Cardiac septum (tissue), 1 donor: ENCODE measurements at regions not wholly inside any gene's neighbourhood (a gene's known extent, or its start where the extent isn't known, plus 50 kb on each side); places are given as distances from the start of the nearest gene placed in this dataset.

ENCODE experiments used
- DNase-seq: peaks from one replicate; pipeline ENCODE4 v3.0.0-alpha.2; 2020; ENCODE audit warnings: low spot score
- intact Hi-C: fragments of 100-400 bp; cut with DNase I; formaldehyde crosslinking; loops from one replicate; pipeline ENCODE4 v1.14.0; 2022
- donor health status: DM: no; HTN: no; CAD: no.

- no peak for DNase-seq
- intact Hi-C loops: no loop called here
Measured at GRCh38 chr15:88403351-88403791, 63.8 kb downstream of the MRPL46 start.

DNA sequence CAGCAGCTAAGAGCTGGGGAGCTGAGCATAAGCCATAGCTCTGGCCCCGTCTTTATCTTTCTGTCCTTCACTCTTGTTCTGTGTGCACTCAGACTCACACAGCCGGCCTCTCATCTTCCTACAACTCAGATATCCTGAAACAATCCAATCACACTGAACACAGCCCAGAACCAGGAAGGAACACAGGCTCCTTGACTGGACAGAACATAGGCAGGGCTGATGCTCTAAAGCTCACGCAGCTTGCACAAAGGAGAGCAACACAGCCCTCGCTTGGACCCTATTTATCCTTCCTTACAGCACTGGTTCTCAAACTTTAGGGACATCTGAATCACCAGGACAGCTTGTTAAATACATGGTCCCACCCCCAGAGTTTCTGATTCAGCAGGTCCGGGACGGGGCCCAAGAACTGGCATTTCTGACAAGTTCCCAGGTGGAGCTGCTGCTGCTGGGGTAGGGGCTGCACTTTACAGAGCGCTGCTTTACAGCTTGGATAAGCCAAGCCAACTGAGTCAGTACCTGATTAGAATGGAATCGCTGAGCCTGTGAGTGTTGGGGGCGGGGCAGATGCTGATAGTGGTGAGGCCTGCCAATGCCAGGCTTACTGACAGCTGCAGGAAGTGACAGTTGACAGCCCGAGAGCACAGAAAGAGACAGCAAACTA lies 65.1 kb downstream of the MRPL46 start:
- intact Hi-C loops: no loop called here
- DNase-seq: peak; percentile 87

GRCh38 chr15:88401251-88401995 lies 65.8 kb downstream of the MRPL46 start:
- intact Hi-C loops: no loop called here
- no peak for DNase-seq

GRCh38 chr15:88400591-88401250 lies 66.5 kb downstream of the MRPL46 start:
- intact Hi-C loops: no loop called here
- no peak for DNase-seq

- no peak for DNase-seq
- intact Hi-C loops: no loop called here
Measured at GRCh38 chr15:88400084-88400483, 67.1 kb downstream of the MRPL46 start.

DNA sequence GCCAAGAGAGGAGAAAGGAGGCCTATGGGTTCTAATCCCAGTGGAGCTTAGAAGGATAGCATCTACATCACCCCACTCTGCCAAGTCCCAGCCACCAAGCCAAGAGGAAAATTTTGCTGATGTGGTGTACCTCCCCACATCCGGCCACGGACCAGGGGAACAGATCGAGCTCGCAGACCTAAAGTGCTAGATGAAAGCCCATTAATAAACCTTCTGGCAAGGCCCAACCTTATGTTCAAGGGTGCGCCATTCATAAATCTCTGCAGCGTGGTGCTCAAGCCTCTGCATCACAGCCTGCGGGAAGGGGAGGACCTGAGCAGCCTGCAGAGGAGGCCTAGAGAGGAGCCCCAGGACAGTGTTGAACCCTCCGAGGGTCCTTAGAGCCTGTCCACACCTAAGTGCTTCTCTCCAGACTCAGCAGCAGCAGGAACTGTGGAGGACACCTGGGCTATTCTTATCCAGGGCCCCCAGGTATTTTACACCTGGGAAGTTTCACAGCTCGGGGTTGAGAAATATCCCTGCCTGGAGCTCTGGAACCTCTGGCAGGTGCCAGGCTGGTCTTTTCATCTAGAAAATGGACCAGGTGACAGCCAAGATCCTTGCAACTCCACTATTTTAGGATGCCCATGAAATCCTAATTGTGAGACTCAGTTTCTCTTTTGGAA lies 68.0 kb downstream of the MRPL46 start:
- no peak for DNase-seq
- intact Hi-C loops: no loop called here

GRCh38 chr15:88398011-88398410 lies 69.2 kb downstream of the MRPL46 start:
- no peak for DNase-seq
- intact Hi-C loops: no loop called here

DNA sequence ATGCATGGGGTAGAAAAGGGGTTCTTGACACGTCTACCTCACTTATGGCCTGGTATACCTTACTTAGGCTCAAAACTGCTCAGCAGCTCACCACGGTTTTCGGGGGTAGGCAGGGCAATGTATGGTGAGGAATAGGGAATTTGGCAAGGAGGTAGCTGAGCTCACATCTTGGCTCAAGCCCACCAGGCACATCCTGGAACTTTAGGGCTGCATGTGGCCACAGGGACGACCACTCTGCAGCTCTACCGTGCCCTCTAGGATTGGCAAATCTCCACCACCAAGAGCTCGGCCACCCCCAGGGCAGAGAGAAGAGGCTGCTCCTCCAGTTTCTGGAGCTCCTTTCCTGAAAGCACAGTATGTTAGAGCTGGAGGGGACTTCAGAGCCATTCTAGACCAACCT lies 69.7 kb downstream of the MRPL46 start:
- intact Hi-C loops: no loop called here

GRCh38 chr15:88395872-88396781 lies 71.1 kb downstream of the MRPL46 start:
- DNase-seq: no peak
- intact Hi-C loops: no loop called here

More for the DNA sequence above, 69.7 kb downstream of the MRPL46 start:
- no peak for DNase-seq

DNA sequence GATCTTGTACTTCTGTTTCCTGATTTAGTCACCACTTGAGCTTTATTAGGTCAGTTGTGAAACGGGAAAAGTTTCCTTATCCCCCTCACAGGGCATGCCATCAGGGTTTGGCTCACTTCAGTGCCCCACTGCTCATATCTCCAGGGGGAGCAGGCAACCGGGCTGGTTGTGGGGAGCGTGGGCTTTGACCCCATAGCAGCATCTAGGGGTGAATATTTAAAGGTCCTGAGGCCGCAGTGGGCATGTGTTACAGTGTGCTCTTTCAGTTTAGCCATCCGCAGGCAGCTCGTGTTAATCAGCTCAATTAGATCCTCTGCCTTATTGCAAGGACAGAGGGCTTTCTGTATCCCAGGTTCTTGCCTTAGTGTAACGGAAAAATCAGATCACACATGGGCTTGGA lies 71.9 kb downstream of the MRPL46 start:
- intact Hi-C loops: no loop called here
- no peak for DNase-seq

DNA sequence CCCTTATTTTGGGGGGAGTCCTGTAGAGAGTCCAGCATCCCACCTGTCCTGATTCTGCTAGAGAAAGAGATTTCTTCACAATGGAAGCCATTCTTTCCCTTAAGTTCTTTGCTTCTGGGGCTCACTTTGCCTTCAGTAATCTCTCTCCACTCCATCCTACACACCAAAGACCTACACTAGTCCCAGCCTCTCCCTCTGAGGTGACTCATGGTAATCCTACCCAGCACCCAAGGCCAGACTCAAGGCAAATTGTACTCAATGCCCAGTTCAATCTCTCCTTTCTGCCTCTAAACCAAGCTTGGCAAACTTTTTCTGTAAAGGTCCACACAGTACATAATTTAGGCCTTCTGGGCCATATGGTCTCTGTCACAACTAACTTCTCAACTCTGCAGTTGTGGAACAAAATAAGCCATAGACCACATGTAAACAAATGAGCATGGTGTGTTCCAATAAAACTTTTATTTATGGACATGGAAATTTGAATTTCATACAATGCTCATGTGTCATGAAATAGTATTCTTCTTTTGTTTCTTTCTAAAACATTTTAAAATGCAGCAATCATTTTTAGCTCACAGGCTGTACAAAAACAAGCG lies 72.5 kb downstream of the MRPL46 start:
- intact Hi-C loops: no loop called here

DNA sequence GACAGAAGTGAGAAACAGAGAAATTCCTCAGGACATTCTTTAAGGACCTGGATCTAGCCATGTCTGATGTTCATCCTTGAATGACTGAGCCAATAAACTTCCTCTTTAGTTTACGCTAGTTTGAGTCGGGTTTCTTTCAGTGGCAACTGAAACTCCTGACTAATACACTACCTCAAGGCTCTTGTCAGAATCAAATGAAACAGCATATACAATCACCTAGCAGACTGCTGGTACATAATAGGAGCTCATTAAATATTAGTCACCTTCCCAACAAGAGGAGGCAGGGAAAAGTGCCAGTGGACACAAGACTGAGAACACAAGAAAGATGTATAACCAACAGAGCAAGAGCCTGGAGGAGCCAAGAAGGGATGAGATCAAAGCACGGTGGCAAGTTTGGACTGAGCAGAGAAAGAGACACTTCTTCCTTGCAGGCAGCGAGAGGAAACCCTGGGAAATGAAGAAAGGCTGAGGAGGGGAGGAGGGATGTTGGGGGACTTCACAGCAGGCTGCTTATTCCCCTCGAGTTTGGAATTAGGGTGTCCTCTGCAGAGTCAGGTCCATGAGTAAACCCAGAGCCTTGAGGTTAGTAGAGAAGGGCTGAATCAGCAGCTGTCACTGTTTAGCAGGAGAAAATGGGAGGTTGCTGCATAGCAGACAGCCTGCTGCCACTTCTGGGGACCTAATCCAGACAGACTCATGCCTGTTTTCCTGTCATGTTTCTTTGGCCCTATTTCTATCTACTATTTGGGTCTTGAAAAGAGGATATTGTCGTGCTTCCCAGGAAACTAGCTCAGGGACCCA lies 73.3 kb downstream of the MRPL46 start:
- DNase-seq: peak; percentile 56
- intact Hi-C loops: no loop called here

More for the DNA sequence above, 72.5 kb downstream of the MRPL46 start:
- no peak for DNase-seq

GRCh38 chr15:88391700-88392099 lies 75.5 kb downstream of the MRPL46 start:
- DNase-seq: peak; percentile 67
- intact Hi-C loops: no loop called here

GRCh38 chr15:88391006-88391405 lies 76.2 kb downstream of the MRPL46 start:
- peak; percentile 61 for DNase-seq
- intact Hi-C loops: no loop called here

DNA sequence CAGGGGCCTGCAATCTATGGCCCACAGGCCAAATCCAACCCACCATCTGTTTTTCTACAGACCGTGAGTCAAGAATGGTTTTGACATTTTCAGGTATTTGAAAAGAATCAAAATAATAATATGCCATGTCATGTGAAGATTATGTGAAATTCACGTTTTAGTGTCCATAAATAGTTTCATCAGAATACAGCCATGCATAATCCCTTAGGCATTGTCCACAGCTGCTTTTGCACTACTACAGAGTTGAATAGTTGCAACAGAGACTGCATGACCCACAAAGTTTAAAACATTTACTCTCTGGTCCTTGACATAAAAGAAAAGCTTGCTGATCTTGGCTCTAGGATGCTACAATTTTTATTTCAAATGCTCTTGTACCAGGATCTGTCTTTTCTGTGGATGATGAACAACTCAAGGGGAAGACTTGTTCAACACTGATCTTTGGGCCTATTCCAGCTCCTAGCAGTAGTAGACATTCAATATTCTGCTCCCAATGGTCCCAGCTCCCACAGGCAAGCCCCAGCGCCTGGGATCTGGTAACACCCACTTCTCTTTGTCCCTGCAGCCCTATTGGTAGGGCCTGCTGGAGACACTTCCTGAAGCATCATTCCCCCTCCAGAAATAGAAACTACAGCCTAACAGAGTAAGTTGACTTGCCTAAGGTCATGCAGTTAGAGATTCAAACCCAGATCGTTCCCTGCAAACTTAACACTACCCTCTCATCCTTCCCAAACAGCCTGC lies 76.9 kb downstream of the MRPL46 start:
- DNase-seq: peak; percentile 4
- intact Hi-C loops: no loop called here

DNA sequence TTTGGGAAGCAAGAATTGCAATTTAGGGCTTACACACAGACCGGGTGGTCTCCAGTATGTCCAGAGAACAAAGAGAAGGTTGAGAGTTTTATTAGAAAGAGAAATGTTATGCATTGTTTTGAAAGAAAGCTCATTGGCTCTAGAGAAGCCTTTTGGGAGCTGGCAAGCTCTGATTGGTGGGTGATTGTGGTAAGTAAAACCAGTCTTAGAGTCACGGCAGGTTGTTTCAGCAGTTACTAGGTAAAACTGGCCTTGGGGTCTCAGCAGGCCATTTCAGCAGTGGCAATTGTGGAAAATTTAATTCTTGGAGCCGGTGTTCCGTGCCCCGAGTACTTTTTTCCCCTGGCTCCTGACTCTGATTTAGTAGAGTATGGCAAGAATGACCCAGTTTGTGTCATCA lies 78.1 kb downstream of the MRPL46 start:
- intact Hi-C loops: no loop called here
- DNase-seq: no peak

DNA sequence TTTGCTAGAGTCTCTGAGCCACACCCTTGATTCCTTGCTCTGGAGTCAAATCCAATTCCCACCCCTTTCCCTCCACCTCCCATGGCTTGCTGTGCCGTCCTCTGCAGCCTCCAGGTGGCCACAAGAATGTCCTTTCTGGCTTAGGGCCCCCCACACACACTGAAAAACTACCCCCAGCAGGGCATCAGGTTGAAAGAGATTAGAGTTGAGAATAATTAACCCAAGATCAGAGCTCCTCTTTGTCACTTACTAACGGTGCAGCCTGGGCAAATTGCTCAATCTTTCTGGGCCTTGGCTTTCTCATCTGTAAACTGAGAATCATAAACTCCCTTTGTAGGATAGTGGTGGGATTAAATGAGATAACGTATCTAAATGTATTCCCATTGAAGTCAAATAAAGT lies 78.5 kb downstream of the MRPL46 start:
- intact Hi-C loops: no loop called here
- no peak for DNase-seq
